Erythroblast (primary cell): ENCODE measurements at regions not wholly inside any gene's neighbourhood (a gene's known extent, or its start where the extent isn't known, plus 50 kb on each side); places are given as distances from the start of the nearest gene placed in this dataset.
"Not testable (repeated sequence)": the region's sequence is repeated elsewhere in the genome, so short reads cannot be mapped to it uniquely, and the experiment has no call there.

ENCODE experiments used
- DNase-seq, 2 experiments: peaks; one replicate each; lab custom pipeline; 2025; lab: John Stamatoyannopoulos, UW
- GATA1 ChIP-seq: IDR thresholded peaks from 2 replicates; pipeline ENCODE4 v1.6.1; 2011; ENCODE audit warnings: low read depth, mild to moderate bottlenecking, control low read depth, low read length, moderate library complexity
- POLR2A ChIP-seq: IDR thresholded peaks from 2 replicates; pipeline ENCODE4 v1.6.1; 2011; ENCODE audit warnings: mild to moderate bottlenecking, low read length

DNA sequence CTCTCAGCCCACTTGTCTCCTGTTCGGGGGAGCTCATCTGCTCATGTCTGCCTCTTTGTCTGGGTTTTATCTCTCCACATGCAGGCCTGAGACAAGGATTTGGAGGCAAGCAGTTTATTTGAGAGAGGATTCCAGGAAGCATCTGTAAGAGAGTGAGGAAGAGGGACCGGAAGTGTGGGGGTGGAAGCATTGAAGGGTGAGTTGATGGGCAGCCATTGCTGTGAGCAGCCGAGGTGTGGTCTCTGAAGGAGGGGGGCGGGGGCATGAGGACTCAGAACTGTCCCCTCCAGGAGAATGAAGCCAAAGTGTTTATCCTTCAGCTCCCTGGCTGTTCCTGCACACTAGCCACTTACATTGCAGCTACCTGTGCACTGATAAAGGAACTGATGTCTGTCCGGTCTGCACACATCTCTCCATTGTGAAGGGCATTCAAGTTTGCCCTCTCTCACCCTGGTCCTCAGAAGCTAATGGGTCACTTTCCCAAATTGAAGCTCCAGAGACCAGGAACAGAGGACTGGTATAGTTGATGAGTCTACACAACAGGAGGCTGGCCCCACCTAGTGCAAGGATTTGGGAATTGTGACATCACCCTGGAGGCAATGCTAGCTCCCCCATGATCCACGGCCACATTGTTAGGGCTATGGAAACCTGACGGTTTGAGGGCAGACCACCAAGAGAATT, 100.5 kb upstream of the FOXA2 start:
- DNase-seq, result no peak
- TF ChIP-seq GATA1 (no peak), POLR2A (no peak)

DNA sequence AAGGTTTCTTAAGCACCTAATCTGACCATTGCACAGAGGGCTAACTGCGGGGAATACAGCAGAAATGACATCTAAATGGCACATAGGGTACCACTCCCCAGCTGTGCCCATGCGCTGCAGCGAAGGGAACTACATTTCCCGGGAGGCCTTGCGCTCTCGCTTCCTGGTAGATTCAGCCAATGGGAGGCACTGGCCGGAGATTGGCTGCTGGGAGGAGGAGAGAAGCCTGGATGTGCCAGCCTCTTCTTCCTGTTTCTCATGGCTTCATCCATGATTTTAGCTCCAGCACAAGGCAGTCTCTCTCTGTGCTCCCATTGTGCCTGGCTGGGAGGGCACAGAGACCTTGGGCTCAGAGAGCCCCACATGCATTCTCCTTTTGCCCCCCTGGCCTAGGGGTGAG, 101.7 kb upstream of the FOXA2 start:
- DNase-seq, result no peak
- no peak for TF ChIP-seq POLR2A
- no peak for TF ChIP-seq GATA1

DNA sequence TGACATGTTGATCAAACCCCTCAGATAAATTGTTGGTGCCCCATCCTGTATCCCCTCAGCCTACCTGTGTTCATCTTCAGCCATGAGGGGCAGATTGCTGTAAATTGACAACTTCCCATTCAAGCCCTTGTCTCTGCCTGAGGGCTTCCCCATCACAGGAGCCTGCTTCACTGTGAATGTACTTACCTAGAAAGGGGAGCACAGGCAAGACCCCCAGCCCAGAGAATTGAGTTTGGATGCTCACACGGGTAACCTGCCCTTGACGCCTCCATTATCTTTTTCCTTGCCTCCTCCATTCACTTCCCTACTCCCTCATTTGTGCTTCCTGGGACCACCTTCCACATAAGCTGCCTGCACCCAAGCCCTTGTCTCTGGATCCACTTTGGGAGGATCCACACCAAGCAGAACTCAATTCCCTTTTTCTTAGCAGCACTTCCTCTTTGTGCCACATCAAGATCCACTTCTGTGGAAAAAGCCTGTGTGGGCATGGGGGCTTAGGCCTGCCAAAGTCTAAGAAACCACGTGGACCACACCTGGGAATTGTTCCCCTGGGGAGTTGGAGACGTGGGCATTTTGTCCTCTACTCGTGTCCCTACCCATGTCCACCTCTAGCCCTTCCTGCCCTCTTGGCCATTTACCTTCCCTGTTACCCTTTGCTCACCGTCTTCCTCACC, 103.4 kb upstream of the FOXA2 start:
- DNase-seq, result no peak

DNA sequence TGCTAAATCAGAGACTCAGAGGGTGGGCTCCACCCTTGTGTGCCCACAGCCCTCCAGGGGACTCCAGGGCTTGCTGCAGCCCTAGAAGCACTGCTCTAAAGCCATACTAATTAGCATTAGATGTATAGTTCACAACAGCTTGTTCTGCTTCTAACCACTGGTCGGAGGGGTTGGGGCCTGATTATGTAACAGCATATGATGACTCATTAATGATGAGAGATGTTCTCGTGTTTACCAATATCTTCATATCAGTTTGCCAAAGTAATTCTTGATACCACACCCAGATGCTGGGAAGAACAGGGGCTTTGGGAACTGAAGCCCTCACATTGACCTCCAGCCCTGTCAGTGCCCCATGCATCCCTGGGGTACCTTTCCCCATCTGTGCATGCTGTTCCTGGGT, 104.1 kb upstream of the FOXA2 start:
- DNase-seq, result peak in 1 of 2 experiments; percentile 2
- TF ChIP-seq GATA1, result no peak
- no peak for TF ChIP-seq POLR2A

More for the DNA sequence above, 103.4 kb upstream of the FOXA2 start:
- TF ChIP-seq GATA1 (no peak), POLR2A (no peak)

DNA sequence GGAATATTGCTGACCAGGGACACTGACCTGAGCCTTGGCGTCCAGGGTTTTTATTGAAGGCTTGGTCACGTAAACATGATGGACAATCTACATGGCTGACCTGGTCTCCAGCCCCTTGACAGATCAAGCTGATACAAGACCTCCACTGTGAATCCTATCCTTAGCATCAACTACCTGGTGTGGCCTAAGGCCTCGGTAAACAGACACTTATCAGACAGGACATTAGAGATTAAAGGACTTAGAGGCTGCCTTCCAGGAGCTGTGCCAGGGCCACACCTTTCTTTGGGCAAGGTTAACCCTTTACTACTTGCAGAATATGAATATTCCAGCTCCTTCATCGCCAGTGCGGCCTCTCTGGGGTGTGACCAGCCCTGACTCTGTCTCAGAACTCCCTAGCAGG, 104.9 kb upstream of the FOXA2 start:
- no peak for TF ChIP-seq POLR2A
- no peak for TF ChIP-seq GATA1
- no peak for DNase-seq

DNA sequence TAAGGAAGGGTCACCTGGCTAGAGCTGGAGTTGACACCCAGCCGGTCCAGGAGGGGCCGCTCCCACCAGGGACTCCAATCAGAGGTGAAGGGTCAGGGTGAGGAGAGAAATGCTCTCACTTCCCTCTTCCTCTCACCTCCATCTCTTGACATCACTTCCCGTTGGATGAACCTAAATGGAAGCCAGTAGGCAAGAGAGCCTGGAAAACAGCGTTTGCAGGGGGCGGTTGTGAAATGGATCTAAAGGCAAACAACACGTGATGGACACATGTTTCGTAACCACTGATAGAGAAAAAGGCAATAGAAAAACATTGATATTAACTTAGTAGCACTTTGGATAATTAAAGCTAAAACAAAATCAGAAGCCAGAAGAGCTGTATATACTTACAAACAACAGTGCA, 105.6 kb upstream of the FOXA2 start:
- no peak for TF ChIP-seq GATA1
- TF ChIP-seq POLR2A, result no peak

DNA sequence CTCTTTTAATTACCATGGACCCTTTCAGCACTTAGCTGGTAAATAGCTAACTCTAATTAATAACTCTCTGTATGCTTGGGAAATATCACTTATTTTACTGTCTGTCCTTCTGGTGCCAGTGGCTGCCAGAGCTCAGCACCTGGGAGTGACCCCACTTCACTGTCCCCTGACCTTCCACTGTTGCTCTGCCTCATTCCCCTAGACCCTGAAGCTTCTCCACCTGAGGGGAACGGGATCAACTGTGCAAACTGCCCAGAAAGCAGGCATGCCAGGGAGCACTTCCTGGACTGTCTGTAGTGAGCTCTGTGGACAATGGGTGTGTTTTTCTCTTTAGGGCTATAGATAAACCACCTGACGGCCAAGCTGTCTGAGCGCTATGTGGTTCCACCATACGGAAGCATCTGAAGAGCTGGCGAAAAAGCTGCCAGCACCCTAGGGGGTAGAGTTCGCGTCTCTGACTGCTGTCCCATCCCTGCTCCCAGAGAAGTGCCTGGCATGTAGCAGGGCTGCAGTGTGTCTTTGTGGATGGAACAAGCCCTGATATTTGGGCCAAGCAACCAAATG, 106.3 kb upstream of the FOXA2 start:
- TF ChIP-seq POLR2A, result no peak
- no peak for DNase-seq

More for the DNA sequence above, 105.6 kb upstream of the FOXA2 start:
- DNase-seq, result no peak

DNA sequence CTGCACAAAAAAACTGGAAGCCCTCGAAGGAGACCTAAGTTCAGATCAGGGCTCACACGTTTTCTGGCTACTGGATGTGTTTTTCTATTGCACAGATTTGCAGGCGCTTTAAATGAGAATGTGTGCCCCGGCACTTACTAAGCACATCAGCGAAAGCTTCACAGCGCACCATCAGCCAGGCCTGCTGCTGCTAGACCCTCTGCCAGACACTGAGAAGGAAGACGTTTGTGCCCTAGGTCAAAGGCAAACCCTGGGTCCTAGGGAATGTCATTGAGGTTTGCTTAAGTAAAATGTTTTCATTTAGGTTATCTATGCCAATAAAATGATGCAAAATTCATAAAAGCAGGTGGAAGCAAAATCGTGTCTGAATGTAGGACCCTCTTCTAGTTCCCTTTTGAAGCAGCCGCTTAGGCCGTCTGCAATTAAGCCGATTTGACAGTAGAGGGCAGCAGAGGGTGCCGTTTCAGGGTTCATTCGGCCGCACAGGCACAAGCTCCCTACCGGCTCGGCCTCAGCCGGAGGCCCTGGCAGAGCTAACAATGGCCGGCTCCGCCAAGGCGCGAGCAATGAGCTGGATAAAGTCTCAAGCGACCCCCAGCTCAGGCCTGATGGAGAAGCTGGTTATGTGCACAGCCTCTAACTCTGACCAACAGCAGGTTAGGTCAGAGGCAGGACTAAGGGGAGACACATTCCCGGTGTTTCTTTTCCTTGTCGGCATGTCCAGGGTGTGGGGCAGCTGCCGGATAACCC, 107.2 kb upstream of the FOXA2 start:
- TF ChIP-seq GATA1 (no peak), POLR2A (no peak)
- DNase-seq, result peak; percentile 53 to 77

DNA sequence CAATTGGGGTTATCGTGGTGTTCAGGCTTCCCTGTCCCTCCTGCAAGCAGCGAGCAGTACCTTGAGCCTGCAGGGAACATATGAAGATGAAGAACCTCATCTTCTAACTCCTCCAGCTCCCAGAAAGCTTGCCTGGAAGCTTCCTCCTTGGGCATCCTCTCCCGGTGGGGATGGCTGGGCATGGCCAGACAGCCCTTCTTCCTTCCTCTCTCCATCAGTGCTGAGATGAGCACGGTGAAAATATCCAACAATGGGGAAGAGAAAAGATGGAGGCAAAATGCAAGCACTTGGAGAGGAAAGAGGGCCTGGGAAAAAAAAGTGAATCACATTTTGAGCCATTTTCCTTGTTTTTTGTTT, 107.7 kb upstream of the FOXA2 start:
- TF ChIP-seq GATA1 (no peak), POLR2A (no peak)
- no peak for DNase-seq

DNA sequence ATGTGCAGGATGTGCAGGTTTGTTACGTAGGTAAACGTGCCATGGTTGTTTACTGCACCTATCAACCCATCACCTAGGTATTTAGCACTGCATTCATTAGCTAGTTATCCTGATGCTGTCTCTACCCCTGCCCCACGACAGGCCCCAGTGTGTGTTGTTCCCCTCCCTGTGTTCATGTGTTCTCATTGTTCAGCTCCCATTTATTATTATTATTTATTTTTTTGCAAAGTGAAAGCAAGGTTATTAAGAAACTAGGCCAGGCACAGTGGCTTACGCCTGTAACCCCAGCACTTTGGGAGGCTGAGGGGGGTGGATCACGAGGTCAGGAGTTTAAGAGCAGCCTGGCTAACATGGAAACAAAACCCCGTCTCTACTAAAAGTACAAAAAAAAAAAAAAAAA, 108.2 kb upstream of the FOXA2 start:
- not testable (repeated sequence) for DNase-seq

DNA sequence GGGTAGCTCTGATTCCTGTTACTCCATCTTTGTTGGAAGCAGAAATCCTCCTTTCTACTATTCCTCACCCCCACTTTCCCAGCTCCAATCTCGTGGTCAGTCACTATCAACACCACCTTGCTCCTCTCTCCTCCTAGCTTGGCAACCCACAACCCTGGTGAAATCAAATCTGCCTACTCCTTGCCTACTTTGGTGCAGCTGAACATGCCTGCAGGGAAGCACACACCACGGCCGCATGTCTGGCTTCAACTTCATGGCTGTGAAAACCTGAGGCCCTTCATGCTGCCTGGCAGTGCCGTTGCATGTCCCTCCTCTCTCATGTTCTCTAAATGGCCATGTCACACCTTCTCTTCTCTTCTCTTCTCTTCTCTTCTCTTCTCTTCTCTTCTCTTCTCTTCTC, 112.4 kb upstream of the FOXA2 start:
- no peak for TF ChIP-seq GATA1
- no peak for TF ChIP-seq POLR2A
- no peak for DNase-seq

DNA sequence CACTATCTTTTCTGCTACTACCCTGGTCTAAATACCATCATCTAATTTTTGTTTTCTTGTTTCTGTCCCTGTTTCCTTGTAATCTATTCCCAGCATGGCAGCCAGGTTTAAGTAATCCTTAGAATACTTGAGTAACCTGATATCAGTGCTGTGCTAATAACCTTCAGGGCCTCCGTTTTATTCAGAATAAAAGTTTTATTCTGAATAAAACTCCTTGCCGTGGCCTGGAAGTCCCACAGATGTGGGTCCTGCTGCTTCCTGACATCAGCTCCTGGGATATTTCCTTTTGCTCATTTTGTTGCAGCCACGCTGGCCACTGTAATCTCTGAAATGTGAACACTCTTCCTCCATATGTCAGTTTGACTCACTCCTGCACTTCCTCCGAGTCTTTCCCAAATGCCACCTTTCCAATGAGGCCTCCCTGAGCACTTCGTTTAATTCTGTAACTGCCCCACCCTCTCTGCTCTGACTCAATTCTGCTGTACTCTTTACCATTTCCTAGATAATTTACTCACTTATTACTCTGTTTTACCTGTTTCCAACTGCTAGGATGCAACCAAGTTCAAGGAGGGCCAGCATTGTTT, 114.0 kb upstream of the FOXA2 start:
- no peak for DNase-seq
- TF ChIP-seq POLR2A (no peak), GATA1 (no peak)

DNA sequence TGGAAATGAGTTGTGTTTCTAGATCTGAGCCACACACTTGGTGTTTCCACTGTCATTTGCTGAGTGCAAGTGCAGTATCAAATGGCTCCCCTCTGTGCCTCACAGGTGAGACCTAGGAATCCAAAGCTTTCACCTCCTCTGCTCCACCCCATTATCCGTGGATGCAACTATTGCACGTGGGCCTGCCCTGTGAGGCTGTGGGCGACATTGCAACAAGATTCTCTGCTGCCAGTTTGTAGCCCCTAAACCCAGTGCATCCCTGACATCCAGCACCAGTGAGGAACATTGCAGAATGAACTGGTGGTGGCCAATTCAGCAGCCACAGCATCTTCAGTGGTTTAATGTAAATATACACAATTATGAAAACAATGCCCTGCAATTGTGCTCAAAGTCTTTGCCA, 115.0 kb upstream of the FOXA2 start:
- TF ChIP-seq GATA1, result no peak
- TF ChIP-seq POLR2A, result no peak
- DNase-seq, result no peak

DNA sequence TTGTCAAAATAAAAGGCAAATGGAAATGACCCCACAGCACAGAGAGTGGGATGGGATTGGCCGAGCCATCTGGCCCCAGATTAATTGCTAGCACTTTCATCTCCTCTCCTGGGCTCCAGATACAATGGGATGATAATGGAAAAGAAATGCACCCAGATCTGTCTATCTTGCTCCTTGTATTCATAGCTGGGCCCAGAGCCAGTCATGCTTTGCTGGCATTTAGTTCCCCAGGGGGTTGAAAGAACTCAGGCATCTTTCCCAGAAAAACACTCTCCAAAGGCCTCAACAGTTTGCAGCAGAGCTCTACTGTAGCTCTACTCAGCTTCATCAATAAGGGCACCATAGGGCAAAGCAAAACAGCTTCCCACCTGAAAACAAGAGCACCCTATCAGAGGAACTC, 116.0 kb upstream of the FOXA2 start:
- TF ChIP-seq POLR2A, result no peak
- TF ChIP-seq GATA1, result no peak

More for the DNA sequence above, 116.0 kb upstream of the FOXA2 start:
- DNase-seq, result no peak
